Spleen (tissue), 7 donors: ENCODE measurements at regions not wholly inside any gene's neighbourhood (a gene's known extent, or its start where the extent isn't known, plus 50 kb on each side); places are given as distances from the start of the nearest gene placed in this dataset.

ENCODE experiments used
- CTCF ChIP-seq, 11 experiments: fragments of 200-600 bp in 7 of 11; fragments of 450-650 bp in 4 of 11; sonication (generic) in 4 of 11; IDR thresholded peaks in 8 of 11; conservative IDR thresholded peaks in 3 of 11; 1 replicate in 7 of 11; 2 replicates in 4 of 11; pipeline versions ENCODE4 v1.4.0 to v1.8.0; 2016 to 2021; ENCODE audit warnings: antibody characterized with exemption in 11 of 11, inconsistent platforms in 4 of 11, mild to moderate bottlenecking in 1 of 11
- POLR2A ChIP-seq, 3 donors: fragments of 450-650 bp; IDR thresholded peaks; one replicate each; pipeline ENCODE4 v1.5.1; 2017; ENCODE audit warnings: antibody characterized with exemption in 3 of 3, mild to moderate bottlenecking in 1 of 3
- donor health status: DM: no; HTN: no; CAD: no; lungs with moderate emphysema.
- donor health status: DM: no; HTN: no; CAD: no.
- donor health status: DM: no; HTN: no; CAD: no.

- TF ChIP-seq POLR2A (IDR thresholded peaks at IDR 0.05) = no peak
- no peak for TF ChIP-seq CTCF (IDR thresholded peaks at IDR 0.05 in 8 of 11, conservative IDR thresholded peaks at IDR 0.05 in 3 of 11)
Measured at GRCh38 chr5:61732796-61733195, 400.7 kb downstream of the ZSWIM6 start.
